Astrocyte (in vitro differentiated cells and primary cell): ENCODE measurements at regions not wholly inside any gene's neighbourhood (a gene's known extent, or its start where the extent isn't known, plus 50 kb on each side); places are given as distances from the start of the nearest gene placed in this dataset.

Source experiments
- DNase-seq: peaks from one replicate; pipeline ENCODE4 v3.0.0-alpha.2; 2010; ENCODE audit warnings: low read depth
- FAIRE-seq: peaks from 2 replicates; lab custom pipeline; 2011; peaks lifted over from hg19 to GRCh38; lab: Jason Lieb, UNC
- H2AFZ ChIP-seq: 2 replicates; pipeline ENCODE4 v1.6.0; 2012; ENCODE audit warnings: low read depth, low read length, inconsistent platforms
- H3K27ac ChIP-seq: 2 replicates; pipeline ENCODE4 v1.5.1; 2011; ENCODE audit warnings: low read depth, low read length, inconsistent platforms
- H3K27me3 ChIP-seq: 2 replicates; pipeline ENCODE4 v1.6.0; 2011; ENCODE audit warnings: low read length, inconsistent platforms; ENCODE audit not compliant: insufficient read depth
- H3K36me3 ChIP-seq: 2 replicates; pipeline ENCODE4 v1.5.1; 2011; ENCODE audit warnings: low read length, inconsistent platforms; ENCODE audit not compliant: insufficient read depth
- H3K4me1 ChIP-seq: 2 replicates; pipeline ENCODE4 v1.5.1; 2011; ENCODE audit warnings: low read length, inconsistent platforms; ENCODE audit not compliant: insufficient read depth
- H3K4me2 ChIP-seq: 2 replicates; pipeline ENCODE4 v1.6.0; 2012; ENCODE audit warnings: low read length, inconsistent platforms
- H3K4me3 ChIP-seq: 2 replicates; pipeline ENCODE4 v1.5.1; 2011; ENCODE audit warnings: low read depth, mild to moderate bottlenecking, low read length, inconsistent platforms; ENCODE audit not compliant: insufficient read depth
- H3K79me2 ChIP-seq: 2 replicates; pipeline ENCODE4 v1.6.0; 2012; ENCODE audit warnings: mild to moderate bottlenecking, low read length, inconsistent platforms; ENCODE audit not compliant: insufficient read depth
- H3K9ac ChIP-seq: 2 replicates; pipeline ENCODE4 v1.6.0; 2012; ENCODE audit warnings: mild to moderate bottlenecking, low read length, inconsistent platforms
- H3K9me3 ChIP-seq: 2 replicates; pipeline ENCODE4 v1.5.1; 2012; ENCODE audit warnings: low read depth, mild to moderate bottlenecking, low read length, inconsistent platforms; ENCODE audit not compliant: insufficient read depth
- H4K20me1 ChIP-seq: 2 replicates; pipeline ENCODE4 v1.6.0; 2012; ENCODE audit warnings: low read length, inconsistent platforms; ENCODE audit not compliant: insufficient read depth
- H3K27ac Mint-ChIP-seq: one replicate; pipeline ENCODE4 v1.8.0; 2021; ENCODE audit warnings: mild to moderate bottlenecking, mixed read lengths; ENCODE audit not compliant: unreplicated experiment
- H3K27me3 Mint-ChIP-seq: one replicate; pipeline ENCODE4 v1.8.0; 2021; ENCODE audit warnings: low read depth, mixed read lengths; ENCODE audit not compliant: unreplicated experiment
- H3K36me3 Mint-ChIP-seq: one replicate; pipeline ENCODE4 v1.8.0; 2021; ENCODE audit warnings: low read depth, mixed read lengths; ENCODE audit not compliant: unreplicated experiment
- H3K4me1 Mint-ChIP-seq: one replicate; pipeline ENCODE4 v1.8.0; 2021; ENCODE audit warnings: low read depth, mixed read lengths; ENCODE audit not compliant: unreplicated experiment
- H3K4me3 Mint-ChIP-seq: one replicate; pipeline ENCODE4 v1.8.0; 2021; ENCODE audit warnings: mild to moderate bottlenecking, moderate library complexity, mixed read lengths; ENCODE audit not compliant: unreplicated experiment
- H3K9me3 Mint-ChIP-seq: one replicate; pipeline ENCODE4 v1.8.0; 2021; ENCODE audit warnings: mild to moderate bottlenecking, mixed read lengths; ENCODE audit not compliant: unreplicated experiment
- CTCF ChIP-seq: IDR thresholded peaks from 2 replicates; pipeline ENCODE4 v1.5.1; 2011; ENCODE audit warnings: low read depth, mild to moderate bottlenecking, inconsistent platforms, low read length, moderate library complexity; ENCODE audit not compliant: insufficient read depth
- EZH2 ChIP-seq: IDR thresholded peaks from 2 replicates; pipeline ENCODE4 v1.6.1; 2012; ENCODE audit warnings: mild to moderate bottlenecking, low read length, inconsistent platforms; ENCODE audit not compliant: insufficient read depth

GRCh38 chr2:205883965-205884364, 201.7 kb downstream of the NRP2 start:
- no peak overlapping the region for H3K4me2 ChIP-seq
- H4K20me1 ChIP-seq, result no peaks in the 10 kb centered on the region
- H3K4me1 ChIP-seq, result no peaks in the 10 kb centered on the region
- peaks cover 1% of the 10 kb centered on the region for H3K36me3 Mint-ChIP-seq
- H3K9me3 ChIP-seq, result no peaks in the 10 kb centered on the region
- H3K4me1 Mint-ChIP-seq, result no peaks in the 10 kb centered on the region
- no peak overlapping the region for H3K27ac ChIP-seq
- H3K27me3 ChIP-seq, result no peaks in the 10 kb centered on the region
- no peak overlapping the region for H2AFZ ChIP-seq
- H3K4me3 ChIP-seq, result no peak overlapping the region
- no peaks in the 10 kb centered on the region for H3K79me2 ChIP-seq
- DNase-seq (no peak), FAIRE-seq (no peak)
- H3K4me3 Mint-ChIP-seq, result no peak overlapping the region
- TF ChIP-seq EZH2, result no peak
- no peak for TF ChIP-seq CTCF
- H3K36me3 ChIP-seq, result no peaks in the 10 kb centered on the region
- no peak overlapping the region for H3K27ac Mint-ChIP-seq
- H3K9me3 Mint-ChIP-seq, result peaks cover 3% of the 10 kb centered on the region
- peaks cover 35% of the 10 kb centered on the region for H3K27me3 Mint-ChIP-seq
- H3K9ac ChIP-seq, result no peak overlapping the region

GRCh38 chr2:205882806-205883425, 200.6 kb downstream of the NRP2 start:
- Mint-ChIP-seq H3K27ac (no peak overlapping the region), H3K4me1 (no peaks in the 10 kb centered on the region), H3K9me3 (peaks cover 3% of the 10 kb centered on the region), H3K27me3 (peaks cover 34% of the 10 kb centered on the region), H3K4me3 (no peak overlapping the region), H3K36me3 (peaks cover 1% of the 10 kb centered on the region)
- H3K9ac ChIP-seq, result no peak overlapping the region
- no peak overlapping the region for H3K4me2 ChIP-seq
- no peaks in the 10 kb centered on the region for H4K20me1 ChIP-seq
- no peak overlapping the region for H3K27ac ChIP-seq
- no peaks in the 10 kb centered on the region for H3K27me3 ChIP-seq
- no peak overlapping the region for H3K4me3 ChIP-seq
- H3K79me2 ChIP-seq, result no peaks in the 10 kb centered on the region
- no peaks in the 10 kb centered on the region for H3K36me3 ChIP-seq
- H3K4me1 ChIP-seq, result no peaks in the 10 kb centered on the region
- no peak for FAIRE-seq
- no peak overlapping the region for H2AFZ ChIP-seq
- no peak for DNase-seq
- no peak for TF ChIP-seq EZH2
- TF ChIP-seq CTCF, result no peak
- H3K9me3 ChIP-seq, result no peaks in the 10 kb centered on the region

GRCh38 chr2:205880048-205880447, 197.7 kb downstream of the NRP2 start:
- H3K36me3 Mint-ChIP-seq, result peaks cover 1% of the 10 kb centered on the region
- H4K20me1 ChIP-seq, result no peaks in the 10 kb centered on the region
- H3K27ac Mint-ChIP-seq, result no peak overlapping the region
- H3K36me3 ChIP-seq, result no peaks in the 10 kb centered on the region
- no peak overlapping the region for H2AFZ ChIP-seq
- H3K4me3 ChIP-seq, result no peak overlapping the region
- DNase-seq (no peak), FAIRE-seq (no peak)
- H3K27ac ChIP-seq, result no peak overlapping the region
- H3K27me3 Mint-ChIP-seq, result peaks cover 39% of the 10 kb centered on the region
- peaks cover 3% of the 10 kb centered on the region for H3K9me3 Mint-ChIP-seq
- no peaks in the 10 kb centered on the region for H3K4me1 ChIP-seq
- no peak overlapping the region for H3K4me3 Mint-ChIP-seq
- H3K9ac ChIP-seq, result no peak overlapping the region
- H3K79me2 ChIP-seq, result no peaks in the 10 kb centered on the region
- H3K4me2 ChIP-seq, result no peak overlapping the region
- H3K27me3 ChIP-seq, result no peaks in the 10 kb centered on the region
- H3K9me3 ChIP-seq, result no peaks in the 10 kb centered on the region
- no peaks in the 10 kb centered on the region for H3K4me1 Mint-ChIP-seq
- TF ChIP-seq EZH2 (no peak), CTCF (no peak)
